GM12878 (cell line): ENCODE measurements at regions not wholly inside any gene's neighbourhood (a gene's known extent, or its start where the extent isn't known, plus 50 kb on each side); places are given as distances from the start of the nearest gene placed in this dataset.

Experiments
- BACH1 ChIP-seq: fragments of 450-650 bp; IDR thresholded peaks from 2 replicates; pipeline ENCODE4 v1.6.1; 2017; ENCODE audit warnings: mild to moderate bottlenecking, borderline replicate concordance
- CEBPB ChIP-seq, 2 experiments: fragments of 150-350 bp in 1 of 2; IDR thresholded peaks; 2 replicates each; pipeline ENCODE4 v1.6.1; 2012 to 2014; ENCODE audit warnings: low read depth in 2 of 2, low read length in 2 of 2, borderline replicate concordance in 1 of 2, inconsistent platforms in 1 of 2
- CTCF ChIP-seq, 3 experiments: IDR thresholded peaks in 2 of 3; conservative IDR thresholded peaks in 1 of 3; 2 replicates each; pipeline ENCODE4 v1.5.1; 2011; ENCODE audit warnings: low read depth in 3 of 3, low read length in 3 of 3, mild to moderate bottlenecking in 3 of 3, control low read depth in 2 of 3, moderate library complexity in 2 of 3, inconsistent platforms in 1 of 3, mixed read lengths in 1 of 3; ENCODE audit not compliant: control insufficient read depth in 2 of 3, insufficient read depth in 1 of 3; ENCODE audit errors: extremely low read depth in 1 of 3
- MXI1 ChIP-seq: fragments of 150-350 bp; IDR thresholded peaks from 2 replicates; pipeline ENCODE4 v1.6.1; 2011; ENCODE audit warnings: low read depth, mild to moderate bottlenecking, inconsistent platforms, low read length, improper control_type of control experiment
- POLR2A ChIP-seq: IDR thresholded peaks from 2 replicates; pipeline ENCODE4 v1.6.1; 2011; ENCODE audit warnings: low read depth, mild to moderate bottlenecking, low read length
- RAD21 ChIP-seq: IDR thresholded peaks from 2 replicates; pipeline ENCODE4 v1.6.1; 2011; ENCODE audit warnings: mild to moderate bottlenecking, low read depth, low read length, moderate library complexity; ENCODE audit not compliant: insufficient read depth
- SKIL ChIP-seq: fragments of 450-650 bp; IDR thresholded peaks from 2 replicates; pipeline ENCODE4 v1.6.1; 2017; ENCODE audit warnings: mild to moderate bottlenecking, low read depth, inconsistent platforms; ENCODE audit not compliant: poor library complexity, severe bottlenecking
- YY1 ChIP-seq: IDR thresholded peaks from 2 replicates; pipeline ENCODE4 v1.6.1; 2011; ENCODE audit warnings: low read depth, mild to moderate bottlenecking, low read length
- ZNF24 ChIP-seq: fragments of 450-650 bp; IDR thresholded peaks from 2 replicates; pipeline ENCODE4 v1.6.1; 2017; ENCODE audit warnings: antibody characterized with exemption, mild to moderate bottlenecking

GRCh38 chr6:154629127-154629526 lies 104.1 kb upstream of the SCAF8 start:
- TF ChIP-seq BACH1 = no peak
- no peak for TF ChIP-seq CEBPB (IDR thresholded peaks at IDR 0.05; ENCODE audit: borderline replicate concordance in 1 of 2, low read depth in 2 of 2, low read length in 2 of 2)
- no peak for TF ChIP-seq MXI1
- no peak for TF ChIP-seq CTCF (IDR thresholded peaks at IDR 0.05 in 2 of 3, conservative IDR thresholded peaks at IDR 0.05 in 1 of 3; ENCODE audit: control insufficient read depth in 2 of 3, extremely low read depth in 1 of 3, insufficient read depth in 1 of 3, low read depth in 3 of 3, low read length in 3 of 3)
- no peak for TF ChIP-seq SKIL
- no peak for TF ChIP-seq ZNF24
- TF ChIP-seq YY1 = no peak
- TF ChIP-seq RAD21 = no peak
- no peak for TF ChIP-seq POLR2A
